ENCODE measurements at regions not wholly inside any gene's neighbourhood (a gene's known extent, or its start where the extent isn't known, plus 50 kb on each side); places are given as distances from the start of the nearest gene placed in this dataset.

DNA sequence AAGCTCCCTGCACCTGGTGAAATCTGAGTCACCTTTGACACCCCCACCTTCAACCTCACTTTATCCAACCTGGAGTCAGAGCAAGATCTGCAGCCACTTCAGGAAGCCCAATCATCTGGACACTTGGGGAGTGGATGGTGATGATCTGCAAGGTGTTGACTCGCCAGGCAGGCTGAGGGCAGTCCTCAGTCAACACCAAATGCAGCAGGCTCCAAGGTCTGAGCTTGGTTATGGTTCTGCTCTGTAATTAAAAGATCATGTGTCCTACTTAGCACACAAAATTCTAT lies 446.9 kb downstream of the BRD1 start:
- TF ChIP-seq GATA2 (IDR thresholded peaks at IDR 0.05; ENCODE audit: low read depth, low read length) (no peak), GATA3 (IDR thresholded peaks at IDR 0.05; ENCODE audit: low read depth, low read length) (no peak)
